ENCODE measurements at regions not wholly inside any gene's neighbourhood (a gene's known extent, or its start where the extent isn't known, plus 50 kb on each side); places are given as distances from the start of the nearest gene placed in this dataset.

- H2AFZ ChIP-seq (ENCODE audit: insufficient read depth, low read depth, low read length, poor library complexity, severe bottlenecking), result no peak overlapping the region
- H3K9me3 Mint-ChIP-seq, result peaks cover 2 to 16% (median 8%) of the 10 kb centered on the region in 7 donors
- no peaks in the 10 kb centered on the region for H3K79me2 ChIP-seq (ENCODE audit: insufficient read depth, low read length)
- no CpG with 5 or more reads among the region's 1 CpG for WGBS (ENCODE audit: insufficient coverage)
- no peaks in the 10 kb centered on the region for H3K4me1 ChIP-seq (ENCODE audit: control insufficient read depth in 1 of 2, insufficient read depth in 2 of 2, low read length in 2 of 2)
- H3K4me2 ChIP-seq (replicated peaks; ENCODE audit: extremely low read depth, low read length, poor library complexity, severe bottlenecking), result no peak overlapping the region
- no peaks in the 10 kb centered on the region for H3K27me3 ChIP-seq (ENCODE audit: control insufficient read depth in 2 of 2, insufficient read depth in 2 of 2, low read length in 2 of 2)
- no peak overlapping the region for H3K4me3 Mint-ChIP-seq
- H3K4me3 ChIP-seq (replicated peaks in 1 of 3; ENCODE audit: low read depth in 2 of 3, low read length in 3 of 3), result no peak overlapping the region
- intact Hi-C loops (cut with micrococcal nuclease), result no loop called here
- H3K9ac ChIP-seq (ENCODE audit: insufficient read depth, low read length, poor library complexity, severe bottlenecking), result no peak overlapping the region
- TF ChIP-seq, protein P1, sequence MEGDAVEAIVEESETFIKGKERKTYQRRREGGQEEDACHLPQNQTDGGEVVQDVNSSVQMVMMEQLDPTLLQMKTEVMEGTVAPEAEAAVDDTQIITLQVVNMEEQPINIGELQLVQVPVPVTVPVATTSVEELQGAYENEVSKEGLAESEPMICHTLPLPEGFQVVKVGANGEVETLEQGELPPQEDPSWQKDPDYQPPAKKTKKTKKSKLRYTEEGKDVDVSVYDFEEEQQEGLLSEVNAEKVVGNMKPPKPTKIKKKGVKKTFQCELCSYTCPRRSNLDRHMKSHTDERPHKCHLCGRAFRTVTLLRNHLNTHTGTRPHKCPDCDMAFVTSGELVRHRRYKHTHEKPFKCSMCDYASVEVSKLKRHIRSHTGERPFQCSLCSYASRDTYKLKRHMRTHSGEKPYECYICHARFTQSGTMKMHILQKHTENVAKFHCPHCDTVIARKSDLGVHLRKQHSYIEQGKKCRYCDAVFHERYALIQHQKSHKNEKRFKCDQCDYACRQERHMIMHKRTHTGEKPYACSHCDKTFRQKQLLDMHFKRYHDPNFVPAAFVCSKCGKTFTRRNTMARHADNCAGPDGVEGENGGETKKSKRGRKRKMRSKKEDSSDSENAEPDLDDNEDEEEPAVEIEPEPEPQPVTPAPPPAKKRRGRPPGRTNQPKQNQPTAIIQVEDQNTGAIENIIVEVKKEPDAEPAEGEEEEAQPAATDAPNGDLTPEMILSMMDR (IDR thresholded peaks at IDR 0.05), result no peak
- peaks cover 0 to 6% of the 10 kb centered on the region in 2 donors for H3K9me3 ChIP-seq (replicated peaks in 1 of 2; ENCODE audit: control insufficient read depth in 1 of 2, insufficient read depth in 1 of 2, low read length in 2 of 2)
- H3K36me3 Mint-ChIP-seq, result no peaks in the 10 kb centered on the region
- no peak for DNase-seq
- H3K4me1 Mint-ChIP-seq, result no peaks in the 10 kb centered on the region
- no peak overlapping the region for H3K27ac Mint-ChIP-seq
- H3K36me3 ChIP-seq (replicated peaks in 1 of 2; ENCODE audit: control insufficient read depth in 1 of 2, insufficient read depth in 2 of 2, low read length in 2 of 2), result no peaks in the 10 kb centered on the region
- H4K20me1 ChIP-seq (ENCODE audit: insufficient read depth, low read length), result no peaks in the 10 kb centered on the region
- no peak overlapping the region for H3K27ac ChIP-seq (ENCODE audit: low read depth in 1 of 2, low read length in 2 of 2)
- peaks cover 0 to 9% (median 4%) of the 10 kb centered on the region in 3 donors for H3K27me3 Mint-ChIP-seq (ENCODE audit: low read depth in 3 of 3)
Observed at GRCh38 chrX:71846429-71846828, 64.2 kb upstream of the NHSL2 start.

- no peak overlapping the region for H3K9ac ChIP-seq (ENCODE audit: insufficient read depth, low read length, poor library complexity, severe bottlenecking)
- intact Hi-C loops (cut with micrococcal nuclease), result no loop called here
- no peaks in the 10 kb centered on the region for H3K36me3 ChIP-seq (replicated peaks in 1 of 2; ENCODE audit: control insufficient read depth in 1 of 2, insufficient read depth in 2 of 2, low read length in 2 of 2)
- Mint-ChIP-seq H3K27ac (no peak overlapping the region), H3K36me3 (no peaks in the 10 kb centered on the region), H3K4me3 (no peak overlapping the region), H3K4me1 (no peaks in the 10 kb centered on the region), H3K27me3 (ENCODE audit: low read depth in 3 of 3) (peaks cover 2 to 15% (median 4%) of the 10 kb centered on the region in 3 donors), H3K9me3 (peaks cover 0 to 2% (median 0%) of the 10 kb centered on the region in 7 donors)
- no peak overlapping the region for H2AFZ ChIP-seq (ENCODE audit: insufficient read depth, low read depth, low read length, poor library complexity, severe bottlenecking)
- H3K79me2 ChIP-seq (ENCODE audit: insufficient read depth, low read length), result no peaks in the 10 kb centered on the region
- H3K27me3 ChIP-seq (ENCODE audit: control insufficient read depth in 2 of 2, insufficient read depth in 2 of 2, low read length in 2 of 2), result peaks cover 0 to 2% of the 10 kb centered on the region in 2 donors
- DNase-seq, result no peak
- H4K20me1 ChIP-seq (ENCODE audit: insufficient read depth, low read length), result no peaks in the 10 kb centered on the region
- no peaks in the 10 kb centered on the region for H3K9me3 ChIP-seq (replicated peaks in 1 of 2; ENCODE audit: control insufficient read depth in 1 of 2, insufficient read depth in 1 of 2, low read length in 2 of 2)
- H3K27ac ChIP-seq (ENCODE audit: low read depth in 1 of 2, low read length in 2 of 2), result no peak overlapping the region
- H3K4me1 ChIP-seq (ENCODE audit: control insufficient read depth in 1 of 2, insufficient read depth in 2 of 2, low read length in 2 of 2), result no peaks in the 10 kb centered on the region
- no peak overlapping the region for H3K4me3 ChIP-seq (replicated peaks in 1 of 3; ENCODE audit: low read depth in 2 of 3, low read length in 3 of 3)
- H3K4me2 ChIP-seq (replicated peaks; ENCODE audit: extremely low read depth, low read length, poor library complexity, severe bottlenecking), result no peak overlapping the region
- TF ChIP-seq, protein P1 (IDR thresholded peaks at IDR 0.05), result no peak
- WGBS (ENCODE audit: insufficient coverage), result 57% methylated on average over 1 of the region's 9 CpGs
Observed at GRCh38 chrX:71852182-71852581, 58.5 kb upstream of the NHSL2 start.

Measured in CD14-positive monocyte (primary cell).